ENCODE measurements at regions not wholly inside any gene's neighbourhood (a gene's known extent, or its start where the extent isn't known, plus 50 kb on each side); places are given as distances from the start of the nearest gene placed in this dataset.

GRCh38 chr7:10731253-10731773 is 242.4 kb upstream of the PHF14 start:
- no peaks in the 10 kb centered on the region for H3K4me1 Mint-ChIP-seq (ENCODE audit: low read depth)
- no peak overlapping the region for H3K4me3 ChIP-seq (ENCODE audit: low read length)
- H3K4me1 ChIP-seq (ENCODE audit: insufficient read depth, low read length) = no peaks in the 10 kb centered on the region
- H3K36me3 ChIP-seq (ENCODE audit: insufficient read depth, low read length) = no peaks in the 10 kb centered on the region
- CTCF ChIA-PET = no interaction called here
- no peaks in the 10 kb centered on the region for H3K36me3 Mint-ChIP-seq (ENCODE audit: low read depth)
- DNase-seq (no peak), ATAC-seq (ENCODE audit: poor library complexity) (no peak)
- no peaks in the 10 kb centered on the region for H3K9me3 Mint-ChIP-seq
- no peak overlapping the region for H3K27ac Mint-ChIP-seq
- H3K9me3 ChIP-seq (ENCODE audit: control insufficient read depth in 1 of 2, insufficient read depth in 1 of 2, low read length in 2 of 2) = no peaks in the 10 kb centered on the region
- intact Hi-C loops (cut with DNase I, micrococcal nuclease) = no loop called here
- POLR2A ChIA-PET = no interaction called here
- H3K4me3 Mint-ChIP-seq = no peak overlapping the region
- H3K27ac ChIP-seq (ENCODE audit: low read depth in 1 of 2, low read length in 2 of 2) = no peak overlapping the region
- no peaks in the 10 kb centered on the region for H3K27me3 ChIP-seq (ENCODE audit: control insufficient read depth in 1 of 2, insufficient read depth in 2 of 2, low read length in 2 of 2)
- TF ChIP-seq CTCF (IDR thresholded peaks at IDR 0.05) = no peak
- H3K27me3 Mint-ChIP-seq = no peaks in the 10 kb centered on the region

GRCh38 chr7:10733747-10734146 is 239.9 kb upstream of the PHF14 start:
- Histone ChIP-seq H3K27me3 (ENCODE audit: control insufficient read depth in 1 of 2, insufficient read depth in 2 of 2, low read length in 2 of 2) (no peaks in the 10 kb centered on the region), H3K4me3 (ENCODE audit: low read length) (no peak overlapping the region), H3K4me1 (ENCODE audit: insufficient read depth, low read length) (no peaks in the 10 kb centered on the region), H3K36me3 (ENCODE audit: insufficient read depth, low read length) (no peaks in the 10 kb centered on the region), H3K9me3 (ENCODE audit: control insufficient read depth in 1 of 2, insufficient read depth in 1 of 2, low read length in 2 of 2) (no peaks in the 10 kb centered on the region), H3K27ac (ENCODE audit: low read depth in 1 of 2, low read length in 2 of 2) (no peak overlapping the region)
- CTCF ChIA-PET = no interaction called here
- intact Hi-C loops (cut with DNase I, micrococcal nuclease) = no loop called here
- no peak for ATAC-seq (ENCODE audit: poor library complexity)
- DNase-seq = no peak
- POLR2A ChIA-PET = no interaction called here
- Mint-ChIP-seq H3K36me3 (ENCODE audit: low read depth) (no peaks in the 10 kb centered on the region), H3K27ac (no peak overlapping the region), H3K27me3 (no peaks in the 10 kb centered on the region), H3K9me3 (no peaks in the 10 kb centered on the region), H3K4me3 (no peak overlapping the region), H3K4me1 (ENCODE audit: low read depth) (no peaks in the 10 kb centered on the region)
- no peak for TF ChIP-seq CTCF (IDR thresholded peaks at IDR 0.05)

- H3K4me3 ChIP-seq (ENCODE audit: low read length) = no peak overlapping the region
- Mint-ChIP-seq H3K36me3 (ENCODE audit: low read depth) (no peaks in the 10 kb centered on the region), H3K4me3 (no peak overlapping the region), H3K4me1 (ENCODE audit: low read depth) (no peaks in the 10 kb centered on the region), H3K9me3 (no peaks in the 10 kb centered on the region), H3K27me3 (no peaks in the 10 kb centered on the region), H3K27ac (no peak overlapping the region)
- ChIA-PET POLR2A (no interaction called here), CTCF (no interaction called here)
- no peaks in the 10 kb centered on the region for H3K27me3 ChIP-seq (ENCODE audit: control insufficient read depth in 1 of 2, insufficient read depth in 2 of 2, low read length in 2 of 2)
- no peaks in the 10 kb centered on the region for H3K9me3 ChIP-seq (ENCODE audit: control insufficient read depth in 1 of 2, insufficient read depth in 1 of 2, low read length in 2 of 2)
- ATAC-seq (ENCODE audit: poor library complexity) (no peak), DNase-seq (no peak)
- TF ChIP-seq CTCF (IDR thresholded peaks at IDR 0.05) = no peak
- H3K27ac ChIP-seq (ENCODE audit: low read depth in 1 of 2, low read length in 2 of 2) = no peak overlapping the region
- H3K36me3 ChIP-seq (ENCODE audit: insufficient read depth, low read length) = no peaks in the 10 kb centered on the region
- intact Hi-C loops (cut with DNase I, micrococcal nuclease) = no loop called here
- no peaks in the 10 kb centered on the region for H3K4me1 ChIP-seq (ENCODE audit: insufficient read depth, low read length)
Measured at GRCh38 chr7:10734595-10734994, 239.1 kb upstream of the PHF14 start.
